HEK293 (cell line): ENCODE measurements at regions not wholly inside any gene's neighbourhood (a gene's known extent, or its start where the extent isn't known, plus 50 kb on each side); places are given as distances from the start of the nearest gene placed in this dataset.

Source experiments
- CTCF ChIA-PET: fragments of 350-600 bp; formaldehyde crosslinking; extraction: SDS; loops from one replicate; lab custom pipeline; 2021; ENCODE audit warnings: antibody characterized with exemption; lab: Yijun Ruan, JAX
- POLR2A ChIA-PET: fragments of 300-600 bp; formaldehyde crosslinking; extraction: SDS; loops from one replicate; lab custom pipeline; 2020; ENCODE audit warnings: antibody characterized with exemption, inconsistent platforms; lab: Yijun Ruan, JAX
- H3K27ac ChIP-seq: fragments of 200-500 bp; sonication (Bioruptor generic); 2 replicates; pipeline ENCODE4 v1.5.1; 2014; ENCODE audit warnings: low read depth, low read length, control low read depth, inconsistent platforms; ENCODE audit errors: extremely low read depth
- H3K36me3 ChIP-seq, 2 experiments: fragments of 200-500 bp in 1 of 2; sonication (Bioruptor generic) in 1 of 2; 1 replicate in 1 of 2; 2 replicates in 1 of 2; pipeline ENCODE4 v1.5.1; 2014 to 2017; ENCODE audit warnings: inconsistent platforms in 2 of 2, low read length in 2 of 2; ENCODE audit not compliant: control insufficient read depth in 2 of 2, insufficient read depth in 1 of 2
- H3K4me1 ChIP-seq: fragments of 200-500 bp; sonication (Bioruptor generic); 2 replicates; pipeline ENCODE4 v1.5.1; 2014; ENCODE audit warnings: mild to moderate bottlenecking, low read length, inconsistent platforms; ENCODE audit not compliant: control insufficient read depth, insufficient read depth
- H3K4me3 ChIP-seq: 2 replicates; pipeline ENCODE4 v1.5.1; 2011; ENCODE audit warnings: low read depth, mild to moderate bottlenecking, control low read depth, low read length, moderate library complexity
- H3K9me3 ChIP-seq: fragments of 200-500 bp; sonication (Bioruptor generic); 2 replicates; pipeline ENCODE4 v1.5.1; 2014; ENCODE audit warnings: low read depth, low read length, inconsistent platforms; ENCODE audit not compliant: control insufficient read depth, insufficient read depth
- KLF8 ChIP-seq: fragments of 450-650 bp; formaldehyde crosslinking; IDR thresholded peaks from 2 replicates; pipeline ENCODE4 v1.5.1; 2016; ENCODE audit warnings: missing biosample characterization, missing genetic modification characterization
- MZF1 ChIP-seq: fragments of 450-650 bp; formaldehyde crosslinking; IDR thresholded peaks from 2 replicates; pipeline ENCODE4 v1.5.1; 2017; ENCODE audit warnings: missing biosample characterization, missing genetic modification characterization, borderline replicate concordance
- PATZ1 ChIP-seq: fragments of 450-650 bp; formaldehyde crosslinking; IDR thresholded peaks from 2 replicates; pipeline ENCODE4 v1.5.1; 2016; ENCODE audit warnings: missing biosample characterization, missing genetic modification characterization
- SCRT2 ChIP-seq: fragments of 450-650 bp; formaldehyde crosslinking; IDR thresholded peaks from 2 replicates; pipeline ENCODE4 v1.5.1; 2016; ENCODE audit warnings: missing biosample characterization, missing genetic modification characterization
- ZFP69B ChIP-seq: fragments of 450-650 bp; formaldehyde crosslinking; IDR thresholded peaks from 2 replicates; pipeline ENCODE4 v1.5.1; 2016; ENCODE audit warnings: missing biosample characterization, missing genetic modification characterization
- ZNF138 ChIP-seq: fragments of 450-650 bp; formaldehyde crosslinking; IDR thresholded peaks from 2 replicates; pipeline ENCODE4 v1.5.1; 2016; ENCODE audit warnings: missing biosample characterization, missing genetic modification characterization, borderline replicate concordance
- ZNF248 ChIP-seq: fragments of 450-650 bp; formaldehyde crosslinking; IDR thresholded peaks from 2 replicates; pipeline ENCODE4 v1.5.1; 2017; ENCODE audit warnings: missing biosample characterization, missing genetic modification characterization
- ZNF341 ChIP-seq: fragments of 450-650 bp; formaldehyde crosslinking; IDR thresholded peaks from 2 replicates; pipeline ENCODE4; 2016; ENCODE audit warnings: low read depth, missing biosample characterization, missing genetic modification characterization
- ZNF362 ChIP-seq: fragments of 450-650 bp; formaldehyde crosslinking; IDR thresholded peaks from 2 replicates; pipeline ENCODE4 v1.5.1; 2016; ENCODE audit warnings: missing biosample characterization, missing genetic modification characterization
- ZNF391 ChIP-seq: fragments of 450-650 bp; formaldehyde crosslinking; IDR thresholded peaks from 2 replicates; pipeline ENCODE4 v1.5.1; 2016; ENCODE audit warnings: low read depth, missing biosample characterization, missing genetic modification characterization, borderline replicate concordance
- ZNF433 ChIP-seq: fragments of 450-650 bp; formaldehyde crosslinking; IDR thresholded peaks from 2 replicates; pipeline ENCODE4 v1.5.1; 2016; ENCODE audit warnings: missing biosample characterization, missing genetic modification characterization, low read depth
- ZNF510 ChIP-seq: fragments of 450-650 bp; formaldehyde crosslinking; IDR thresholded peaks from 2 replicates; pipeline ENCODE4 v1.5.1; 2018; ENCODE audit warnings: mild to moderate bottlenecking, missing genetic modification characterization, missing biosample characterization; ENCODE audit not compliant: insufficient replicate concordance
- ZNF529 ChIP-seq: fragments of 450-650 bp; formaldehyde crosslinking; IDR thresholded peaks from 2 replicates; pipeline ENCODE4 v1.5.1; 2017; ENCODE audit warnings: missing genetic modification characterization, missing biosample characterization; ENCODE audit not compliant: insufficient replicate concordance
- ZNF560 ChIP-seq: fragments of 450-650 bp; formaldehyde crosslinking; IDR thresholded peaks from 2 replicates; pipeline ENCODE4 v1.5.1; 2017; ENCODE audit warnings: missing biosample characterization, missing genetic modification characterization, borderline replicate concordance
- ZNF561 ChIP-seq: fragments of 450-650 bp; IDR thresholded peaks from 2 replicates; pipeline ENCODE4 v1.5.1; 2018; ENCODE audit warnings: missing biosample characterization, missing genetic modification characterization, borderline replicate concordance
- ZNF571 ChIP-seq: fragments of 450-650 bp; formaldehyde crosslinking; IDR thresholded peaks from 2 replicates; pipeline ENCODE4 v1.5.0; 2017; ENCODE audit warnings: missing biosample characterization, missing genetic modification characterization
- ZNF677 ChIP-seq: fragments of 450-650 bp; IDR thresholded peaks from 2 replicates; pipeline ENCODE4 v1.5.0; 2018; ENCODE audit warnings: missing biosample characterization, mild to moderate bottlenecking, missing genetic modification characterization, moderate library complexity
- ZNF704 ChIP-seq: fragments of 450-650 bp; formaldehyde crosslinking; IDR thresholded peaks from 2 replicates; pipeline ENCODE4 v1.5.1; 2016; ENCODE audit warnings: missing biosample characterization, missing genetic modification characterization
- ZNF785 ChIP-seq: fragments of 450-650 bp; formaldehyde crosslinking; IDR thresholded peaks from 2 replicates; pipeline ENCODE4 v1.5.1; 2016; ENCODE audit warnings: missing biosample characterization, missing genetic modification characterization
- ZNF830 ChIP-seq: fragments of 450-650 bp; IDR thresholded peaks from 2 replicates; pipeline ENCODE4 v1.5.0; 2018; ENCODE audit warnings: missing biosample characterization, missing genetic modification characterization, low read depth, mild to moderate bottlenecking, moderate library complexity
- TF ChIP-seq, protein P1 (sequence below): fragments of 450-650 bp; formaldehyde crosslinking; IDR thresholded peaks from 2 replicates; pipeline ENCODE4 v1.5.1; 2017; ENCODE audit warnings: missing biosample characterization, missing genetic modification characterization

DNA sequence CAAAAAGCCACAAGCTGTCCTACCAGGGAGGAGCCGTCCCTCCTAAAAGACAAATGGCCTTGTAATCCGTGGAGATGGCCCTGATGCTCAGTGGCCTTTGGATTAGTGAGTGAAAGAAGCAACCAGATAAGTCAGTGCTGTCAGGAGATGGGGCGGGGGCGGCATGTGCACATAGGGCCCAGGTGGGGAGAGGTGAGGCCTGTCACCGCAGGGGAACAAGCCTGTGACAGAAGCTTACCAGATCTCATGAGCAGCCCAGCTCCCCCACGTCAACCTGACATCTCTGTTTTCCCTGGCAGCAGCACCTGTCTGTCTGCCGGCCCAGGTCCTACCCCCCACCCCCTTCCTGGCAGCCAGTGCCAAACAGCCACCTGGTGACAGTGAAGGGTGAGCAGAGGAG is 162.6 kb downstream of the BUD13 start (continued):
- TF ChIP-seq, protein P1, sequence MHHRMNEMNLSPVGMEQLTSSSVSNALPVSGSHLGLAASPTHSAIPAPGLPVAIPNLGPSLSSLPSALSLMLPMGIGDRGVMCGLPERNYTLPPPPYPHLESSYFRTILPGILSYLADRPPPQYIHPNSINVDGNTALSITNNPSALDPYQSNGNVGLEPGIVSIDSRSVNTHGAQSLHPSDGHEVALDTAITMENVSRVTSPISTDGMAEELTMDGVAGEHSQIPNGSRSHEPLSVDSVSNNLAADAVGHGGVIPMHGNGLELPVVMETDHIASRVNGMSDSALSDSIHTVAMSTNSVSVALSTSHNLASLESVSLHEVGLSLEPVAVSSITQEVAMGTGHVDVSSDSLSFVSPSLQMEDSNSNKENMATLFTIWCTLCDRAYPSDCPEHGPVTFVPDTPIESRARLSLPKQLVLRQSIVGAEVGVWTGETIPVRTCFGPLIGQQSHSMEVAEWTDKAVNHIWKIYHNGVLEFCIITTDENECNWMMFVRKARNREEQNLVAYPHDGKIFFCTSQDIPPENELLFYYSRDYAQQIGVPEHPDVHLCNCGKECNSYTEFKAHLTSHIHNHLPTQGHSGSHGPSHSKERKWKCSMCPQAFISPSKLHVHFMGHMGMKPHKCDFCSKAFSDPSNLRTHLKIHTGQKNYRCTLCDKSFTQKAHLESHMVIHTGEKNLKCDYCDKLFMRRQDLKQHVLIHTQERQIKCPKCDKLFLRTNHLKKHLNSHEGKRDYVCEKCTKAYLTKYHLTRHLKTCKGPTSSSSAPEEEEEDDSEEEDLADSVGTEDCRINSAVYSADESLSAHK (tag by site-specific recombination), result no peak
- TF ChIP-seq ZNF433 (no peak), ZNF362 (tag by site-specific recombination) (no peak), ZNF830 (tag by site-specific recombination) (no peak), ZNF138 (tag by site-specific recombination) (no peak), ZNF510 (tag by site-specific recombination) (no peak), ZNF560 (tag by site-specific recombination) (no peak), ZNF248 (tag by site-specific recombination) (no peak), SCRT2 (tag by site-specific recombination) (no peak)
- TF ChIP-seq, all 188 proteins: peak for 0

DNA sequence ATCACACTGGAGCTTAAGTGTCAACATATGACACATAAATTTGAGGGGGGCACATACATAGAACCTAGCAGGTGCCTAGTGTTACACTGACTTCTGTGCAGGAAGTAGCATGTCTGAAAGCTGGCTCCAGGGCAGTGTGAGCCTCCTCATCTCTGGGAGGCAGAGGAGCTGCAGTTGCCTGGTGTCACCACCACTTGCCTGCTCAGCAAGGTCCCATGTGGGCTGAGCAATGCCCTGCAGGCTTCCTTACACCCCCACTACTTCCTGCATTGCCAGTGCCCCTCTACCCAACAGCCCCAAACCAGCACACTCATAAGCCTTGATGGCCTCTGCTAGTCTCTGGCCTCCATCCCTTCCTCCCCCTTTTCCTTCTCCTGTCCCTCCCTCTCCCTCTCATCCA is 165.8 kb downstream of the BUD13 start:
- H3K4me1 ChIP-seq, result no peaks in the 10 kb centered on the region
- H3K4me3 ChIP-seq, result no peak overlapping the region
- H3K27ac ChIP-seq, result no peak overlapping the region
- H3K36me3 ChIP-seq, result no peaks in the 10 kb centered on the region
- CTCF ChIA-PET, result interaction anchor here (0.9 to 1.3 kb wide), 2 partner anchors 26 to 35 kb away, joined by 3 to 6 read pairs; no protein-coding TSS in a partner anchor
- POLR2A ChIA-PET, result no interaction called here
- TF ChIP-seq ZNF529 (no peak), ZFP69B (tag by site-specific recombination) (no peak), ZNF704 (no peak), ZNF341 (tag by site-specific recombination) (no peak), KLF8 (tag by site-specific recombination) (no peak), ZNF785 (no peak), ZNF571 (tag by site-specific recombination) (no peak), ZNF561 (tag by site-specific recombination) (no peak), MZF1 (tag by site-specific recombination) (no peak), ZNF391 (no peak), ZNF677 (tag by site-specific recombination) (no peak), PATZ1 (no peak)
- H3K9me3 ChIP-seq, result no peaks in the 10 kb centered on the region
